SK-N-SH (cell line): ENCODE measurements at regions not wholly inside any gene's neighbourhood (a gene's known extent, or its start where the extent isn't known, plus 50 kb on each side); places are given as distances from the start of the nearest gene placed in this dataset.

Source experiments
- CTCF ChIA-PET: fragments of 300-600, 350-600 bp; formaldehyde crosslinking; extraction: SDS; loops from one replicate; lab custom pipeline; 2021; lab: Yijun Ruan, JAX
- POLR2A ChIA-PET: fragments of 350-600 bp; sonication (Branson Sonifier 250); formaldehyde crosslinking; extraction: SDS; loops from one replicate; lab custom pipeline; 2020; ENCODE audit warnings: antibody characterized with exemption, inconsistent platforms; lab: Yijun Ruan, JAX
- DNase-seq: peaks from one replicate; pipeline ENCODE4 v3.0.0; 2012
- H2AFZ ChIP-seq: fragments of 200-600 bp; sonication (generic); 2 replicates; pipeline ENCODE4 v1.8.1; 2016; ENCODE audit warnings: antibody characterized with exemption, mild to moderate bottlenecking, low read depth
- H3F3A ChIP-seq: fragments of 200-600 bp; sonication (generic); replicated peaks from 2 replicates; pipeline ENCODE3; 2016; ENCODE audit warnings: antibody characterized with exemption, mild to moderate bottlenecking; ENCODE audit not compliant: insufficient read depth
- H3K27ac ChIP-seq, 2 experiments: fragments of 200-500 bp in 1 of 2; fragments of 200-600 bp in 1 of 2; sonication (Bioruptor generic) in 1 of 2; sonication (generic), shearing (Covaris generic) in 1 of 2; 2 replicates each; pipeline versions ENCODE4 v1.5.1 to v1.6.1; 2014 to 2016; ENCODE audit warnings: low read depth in 2 of 2, inconsistent platforms in 1 of 2, low read length in 1 of 2, mild to moderate bottlenecking in 1 of 2, mixed read lengths in 1 of 2
- H3K27me3 ChIP-seq: fragments of 200-600 bp; sonication (generic), shearing (Covaris generic); 2 replicates; pipeline ENCODE4 v1.6.1; 2016; ENCODE audit warnings: mixed run types; ENCODE audit not compliant: insufficient read depth
- H3K36me3 ChIP-seq, 2 experiments: fragments of 200-500 bp in 1 of 2; fragments of 200-600 bp in 1 of 2; sonication (Bioruptor generic) in 1 of 2; sonication (generic) in 1 of 2; replicated peaks in 1 of 2; 2 replicates each; pipeline versions ENCODE3 to v1.5.1; 2014 to 2016; ENCODE audit warnings: low read length in 1 of 2, mild to moderate bottlenecking in 1 of 2; ENCODE audit not compliant: insufficient read depth in 2 of 2, control insufficient read depth in 1 of 2
- H3K4me1 ChIP-seq, 2 experiments: fragments of 200-500 bp in 1 of 2; fragments of 200-600 bp in 1 of 2; sonication (Bioruptor generic) in 1 of 2; sonication (generic), shearing (Covaris generic) in 1 of 2; 2 replicates each; pipeline versions ENCODE4 v1.5.1 to v1.6.1; 2014 to 2016; ENCODE audit warnings: low read depth in 1 of 2, low read length in 1 of 2, mixed run types in 1 of 2; ENCODE audit not compliant: insufficient read depth in 2 of 2, control insufficient read depth in 1 of 2
- H3K4me2 ChIP-seq: fragments of 200-600 bp; sonication (generic), shearing (Covaris generic); 2 replicates; pipeline ENCODE4 v1.6.1; 2017; ENCODE audit warnings: mixed run types
- H3K4me3 ChIP-seq, 2 experiments: fragments of 200-500 bp in 1 of 2; fragments of 200-600 bp in 1 of 2; sonication (Bioruptor generic) in 1 of 2; sonication (generic), shearing (Covaris generic) in 1 of 2; 2 replicates each; pipeline versions ENCODE4 v1.5.1 to v1.8.1; 2014 to 2016; ENCODE audit warnings: low read depth in 2 of 2, inconsistent platforms in 1 of 2, low read length in 1 of 2, mild to moderate bottlenecking in 1 of 2, mixed read lengths in 1 of 2, moderate library complexity in 1 of 2
- H3K79me2 ChIP-seq: fragments of 200-600 bp; sonication (generic); 2 replicates; pipeline ENCODE4 v1.8.1; 2017; ENCODE audit warnings: mild to moderate bottlenecking; ENCODE audit not compliant: insufficient read depth
- H3K9ac ChIP-seq: fragments of 200-600 bp; sonication (generic); 2 replicates; pipeline ENCODE4 v1.6.1; 2017; ENCODE audit warnings: mixed run types
- H3K9me2 ChIP-seq: fragments of 200-600 bp; sonication (generic); 2 replicates; pipeline ENCODE4 v1.6.1; 2017; ENCODE audit warnings: mixed run types
- H3K9me3 ChIP-seq: fragments of 200-600 bp; sonication (generic); 2 replicates; pipeline ENCODE4 v1.6.1; 2017; ENCODE audit warnings: mixed run types, mild to moderate bottlenecking, moderate library complexity
- H4K20me1 ChIP-seq: fragments of 200-600 bp; sonication (generic); 2 replicates; pipeline ENCODE4 v1.6.1; 2017; ENCODE audit warnings: mild to moderate bottlenecking, mixed run types; ENCODE audit not compliant: insufficient read depth
- ELF1 ChIP-seq: IDR thresholded peaks from 2 replicates; pipeline ENCODE4 v1.4.0; 2012
- EZH2phosphoT487 ChIP-seq: fragments of 200-600 bp; sonication (generic); IDR thresholded peaks from 2 replicates; pipeline ENCODE4 v1.6.1; 2017; ENCODE audit warnings: low read depth, mixed run types, mild to moderate bottlenecking, antibody characterized with exemption, moderate library complexity, borderline replicate concordance
- JUND ChIP-seq: IDR thresholded peaks from 2 replicates; pipeline ENCODE4 v1.4.0; 2012
- MAX ChIP-seq: IDR thresholded peaks from 2 replicates; pipeline ENCODE4 v1.4.0; 2012; ENCODE audit warnings: low read depth
- MEF2A ChIP-seq: IDR thresholded peaks from 2 replicates; pipeline ENCODE4 v1.4.0; 2012; ENCODE audit warnings: low read depth, borderline replicate concordance
- NFIC ChIP-seq: IDR thresholded peaks from 2 replicates; pipeline ENCODE4 v1.4.0; 2012; ENCODE audit warnings: borderline replicate concordance
- POLR2AphosphoS5 ChIP-seq: IDR thresholded peaks from 2 replicates; pipeline ENCODE4 v1.6.1; 2012; ENCODE audit warnings: low read depth, low read length
- SMC3 ChIP-seq: IDR thresholded peaks from 2 replicates; pipeline ENCODE4 v1.6.1; 2012; ENCODE audit warnings: low read depth, low read length, improper control_type of control experiment
- TAF1 ChIP-seq: IDR thresholded peaks from 2 replicates; pipeline ENCODE4 v1.6.1; 2012; ENCODE audit warnings: low read depth, mild to moderate bottlenecking, low read length, moderate library complexity, borderline replicate concordance
- USF1 ChIP-seq: IDR thresholded peaks from 2 replicates; pipeline ENCODE4 v1.4.0; 2012; ENCODE audit warnings: low read depth, borderline replicate concordance
- ZBTB33 ChIP-seq: IDR thresholded peaks from 2 replicates; pipeline ENCODE4 v1.4.0; 2012; ENCODE audit warnings: low read depth, borderline replicate concordance
- TF ChIP-seq, protein P1 (sequence below): fragments of 150-350 bp; IDR thresholded peaks from 2 replicates; pipeline ENCODE4 v1.6.1; 2016; ENCODE audit warnings: mild to moderate bottlenecking, low read depth, low read length
- TF ChIP-seq, protein P2 (sequence below): fragments of 150-350 bp; IDR thresholded peaks from 2 replicates; pipeline ENCODE4 v1.6.1; 2017; ENCODE audit warnings: antibody characterized with exemption, low read length, low read depth, borderline replicate concordance

DNA sequence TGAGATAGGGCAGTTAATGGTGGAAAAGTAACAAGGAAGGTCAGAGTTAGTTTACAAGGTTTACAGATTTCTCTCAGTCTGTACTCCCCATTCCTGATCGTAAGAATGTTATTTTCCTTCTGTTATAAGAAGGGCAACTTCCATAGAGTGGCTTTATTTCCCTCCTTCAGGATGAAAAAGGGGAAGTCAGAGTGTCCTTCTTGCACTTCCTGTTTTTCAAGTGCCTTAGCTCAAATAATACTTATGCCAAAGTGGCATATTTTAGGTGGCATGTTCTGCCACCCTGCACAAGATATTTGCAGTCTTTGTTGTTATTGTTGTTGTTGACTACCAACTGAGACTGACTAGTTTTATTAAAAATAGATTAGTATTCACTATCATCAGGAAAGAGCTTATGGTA, 730.7 kb upstream of the ADGRL4 start (continued):
- TF ChIP-seq, protein P1, sequence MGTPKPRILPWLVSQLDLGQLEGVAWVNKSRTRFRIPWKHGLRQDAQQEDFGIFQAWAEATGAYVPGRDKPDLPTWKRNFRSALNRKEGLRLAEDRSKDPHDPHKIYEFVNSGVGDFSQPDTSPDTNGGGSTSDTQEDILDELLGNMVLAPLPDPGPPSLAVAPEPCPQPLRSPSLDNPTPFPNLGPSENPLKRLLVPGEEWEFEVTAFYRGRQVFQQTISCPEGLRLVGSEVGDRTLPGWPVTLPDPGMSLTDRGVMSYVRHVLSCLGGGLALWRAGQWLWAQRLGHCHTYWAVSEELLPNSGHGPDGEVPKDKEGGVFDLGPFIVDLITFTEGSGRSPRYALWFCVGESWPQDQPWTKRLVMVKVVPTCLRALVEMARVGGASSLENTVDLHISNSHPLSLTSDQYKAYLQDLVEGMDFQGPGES = no peak
- TF ChIP-seq JUND (no peak), USF1 (no peak), ELF1 (no peak), MEF2A (no peak), TAF1 (no peak)

GRCh38 chr1:79732950-79733349, 726.4 kb upstream of the ADGRL4 start:
- H3K36me3 ChIP-seq = no peaks in the 10 kb centered on the region
- no peaks in the 10 kb centered on the region for H3F3A ChIP-seq
- H2AFZ ChIP-seq = no peak overlapping the region
- H3K9ac ChIP-seq = no peak overlapping the region
- no peak overlapping the region for H3K4me3 ChIP-seq
- no peaks in the 10 kb centered on the region for H3K9me2 ChIP-seq
- POLR2A ChIA-PET = no interaction called here
- CTCF ChIA-PET = interaction anchor here (1.2 kb wide), 1 partner anchor 14 kb away, joined by 3 read pairs; no protein-coding TSS in a partner anchor
- H3K27ac ChIP-seq = no peak overlapping the region
- TF ChIP-seq SMC3 (no peak), MAX (no peak), POLR2AphosphoS5 (no peak), EZH2phosphoT487 (no peak), ZBTB33 (no peak), NFIC (no peak), JUND (no peak), USF1 (no peak)
- TF ChIP-seq, protein P2, sequence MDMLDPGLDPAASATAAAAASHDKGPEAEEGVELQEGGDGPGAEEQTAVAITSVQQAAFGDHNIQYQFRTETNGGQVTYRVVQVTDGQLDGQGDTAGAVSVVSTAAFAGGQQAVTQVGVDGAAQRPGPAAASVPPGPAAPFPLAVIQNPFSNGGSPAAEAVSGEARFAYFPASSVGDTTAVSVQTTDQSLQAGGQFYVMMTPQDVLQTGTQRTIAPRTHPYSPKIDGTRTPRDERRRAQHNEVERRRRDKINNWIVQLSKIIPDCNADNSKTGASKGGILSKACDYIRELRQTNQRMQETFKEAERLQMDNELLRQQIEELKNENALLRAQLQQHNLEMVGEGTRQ = no peak
- no peaks in the 10 kb centered on the region for H3K9me3 ChIP-seq
- no peaks in the 10 kb centered on the region for H3K79me2 ChIP-seq
- no peaks in the 10 kb centered on the region for H3K27me3 ChIP-seq
- no peak for DNase-seq
- H3K4me2 ChIP-seq = no peak overlapping the region
- H4K20me1 ChIP-seq = no peaks in the 10 kb centered on the region
- H3K4me1 ChIP-seq = no peaks in the 10 kb centered on the region
